Muscle layer of colon (tissue), 2 donors: ENCODE measurements at regions not wholly inside any gene's neighbourhood (a gene's known extent, or its start where the extent isn't known, plus 50 kb on each side); places are given as distances from the start of the nearest gene placed in this dataset.
"Not testable (repeated sequence)": the region's sequence is repeated elsewhere in the genome, so short reads cannot be mapped to it uniquely, and the experiment has no call there.

ENCODE experiments used
- H3K27ac ChIP-seq: one replicate; pipeline ENCODE4 v1.7.0; 2013; ENCODE audit warnings: low read depth, mild to moderate bottlenecking, low read length, moderate library complexity
- H3K27me3 ChIP-seq, 2 donors: one replicate each; pipeline ENCODE4 v1.7.0; 2013; ENCODE audit warnings: low read length in 2 of 2, mild to moderate bottlenecking in 2 of 2; ENCODE audit not compliant: insufficient read depth in 2 of 2, control insufficient read depth in 1 of 2
- H3K36me3 ChIP-seq: one replicate; pipeline ENCODE4 v1.7.0; 2013; ENCODE audit warnings: mild to moderate bottlenecking, low read length; ENCODE audit not compliant: insufficient read depth
- H3K4me1 ChIP-seq: one replicate; pipeline ENCODE4 v1.7.0; 2013; ENCODE audit warnings: mild to moderate bottlenecking, low read length; ENCODE audit not compliant: insufficient read depth
- H3K4me3 ChIP-seq, 2 donors: one replicate each; pipeline ENCODE4 v1.7.0; 2013; ENCODE audit warnings: low read length in 2 of 2, low read depth in 1 of 2, mild to moderate bottlenecking in 1 of 2, moderate library complexity in 1 of 2
- H3K9ac ChIP-seq: one replicate; pipeline ENCODE4 v1.7.0; 2013; ENCODE audit warnings: low read length
- H3K9me3 ChIP-seq: one replicate; pipeline ENCODE4 v1.7.0; 2013; ENCODE audit warnings: mild to moderate bottlenecking, low read length
- donor health status: abdominal sarcoma.
- donor health status: Adenocarcinoma of cecum.

- H3K36me3 ChIP-seq: no peaks in the 10 kb centered on the region
- H3K27me3 ChIP-seq: no peaks in the 10 kb centered on the region
- H3K9me3 ChIP-seq: no peaks in the 10 kb centered on the region
- H3K4me1 ChIP-seq: peaks cover 5% of the 10 kb centered on the region
- H3K4me3 ChIP-seq: no peak overlapping the region
- H3K27ac ChIP-seq: no peak overlapping the region
- no peak overlapping the region for H3K9ac ChIP-seq
These were observed 118.7 kb upstream of the SLCO6A1 start for GRCh38 chr5:102617191-102618187.

- H3K27ac ChIP-seq: no peak overlapping the region
- H3K27me3 ChIP-seq: no peaks in the 10 kb centered on the region
- no peak overlapping the region for H3K9ac ChIP-seq
- no peaks in the 10 kb centered on the region for H3K9me3 ChIP-seq
- no peak overlapping the region for H3K4me3 ChIP-seq
- H3K4me1 ChIP-seq: peaks cover 27% of the 10 kb centered on the region
- no peaks in the 10 kb centered on the region for H3K36me3 ChIP-seq
These were observed 123.5 kb upstream of the SLCO6A1 start for GRCh38 chr5:102622262-102622661.

GRCh38 chr5:102623329-102624065 lies 124.7 kb upstream of the SLCO6A1 start:
- no peaks in the 10 kb centered on the region for H3K9me3 ChIP-seq

GRCh38 chr5:102624405-102624804 lies 125.6 kb upstream of the SLCO6A1 start:
- no peaks in the 10 kb centered on the region for H3K9me3 ChIP-seq
- H3K27ac ChIP-seq: no peak overlapping the region
- H3K9ac ChIP-seq: no peak overlapping the region

More at GRCh38 chr5:102623329-102624065, 124.7 kb upstream of the SLCO6A1 start:
- H3K27me3 ChIP-seq: no peaks in the 10 kb centered on the region
- H3K27ac ChIP-seq: no peak overlapping the region
- peaks cover 24% of the 10 kb centered on the region for H3K4me1 ChIP-seq
- H3K4me3 ChIP-seq: no peak overlapping the region
- H3K36me3 ChIP-seq: no peaks in the 10 kb centered on the region
- no peak overlapping the region for H3K9ac ChIP-seq

GRCh38 chr5:102625468-102625867 lies 126.7 kb upstream of the SLCO6A1 start:
- Histone ChIP-seq H3K4me1 (peaks cover 26% of the 10 kb centered on the region), H3K9ac (no peak overlapping the region), H3K27ac (peak overlapping the region; percentile 37), H3K4me3 (no peak overlapping the region), H3K9me3 (no peaks in the 10 kb centered on the region), H3K36me3 (no peaks in the 10 kb centered on the region), H3K27me3 (no peaks in the 10 kb centered on the region)

More at GRCh38 chr5:102624405-102624804, 125.6 kb upstream of the SLCO6A1 start:
- Histone ChIP-seq H3K27me3 (no peaks in the 10 kb centered on the region), H3K4me1 (peaks cover 26% of the 10 kb centered on the region), H3K4me3 (no peak overlapping the region), H3K36me3 (no peaks in the 10 kb centered on the region)

GRCh38 chr5:102625928-102626327 lies 127.1 kb upstream of the SLCO6A1 start:
- no peak overlapping the region for H3K9ac ChIP-seq
- H3K27ac ChIP-seq: peak overlapping the region; percentile 37

GRCh38 chr5:102627315-102627714 lies 127.8 kb upstream of the PAM start:
- Histone ChIP-seq H3K4me3 (no peak overlapping the region), H3K36me3 (no peaks in the 10 kb centered on the region), H3K27me3 (no peaks in the 10 kb centered on the region), H3K9me3 (no peaks in the 10 kb centered on the region), H3K27ac (no peak overlapping the region), H3K4me1 (peaks cover 26% of the 10 kb centered on the region), H3K9ac (no peak overlapping the region)

More at GRCh38 chr5:102625928-102626327, 127.1 kb upstream of the SLCO6A1 start:
- no peaks in the 10 kb centered on the region for H3K9me3 ChIP-seq
- H3K36me3 ChIP-seq: no peaks in the 10 kb centered on the region
- H3K27me3 ChIP-seq: no peaks in the 10 kb centered on the region
- H3K4me3 ChIP-seq: no peak overlapping the region
- H3K4me1 ChIP-seq: peaks cover 26% of the 10 kb centered on the region

- H3K9me3 ChIP-seq: no peaks in the 10 kb centered on the region
- H3K36me3 ChIP-seq: no peaks in the 10 kb centered on the region
- H3K4me1 ChIP-seq: peaks cover 26% of the 10 kb centered on the region
- H3K27me3 ChIP-seq: no peaks in the 10 kb centered on the region
- H3K4me3 ChIP-seq: no peak overlapping the region
- H3K27ac ChIP-seq: no peak overlapping the region
- H3K9ac ChIP-seq: no peak overlapping the region
These were observed 126.5 kb upstream of the PAM start for GRCh38 chr5:102628441-102629175.

GRCh38 chr5:102629827-102630605 lies 125.1 kb upstream of the PAM start:
- Histone ChIP-seq H3K9ac (no peak overlapping the region), H3K36me3 (no peaks in the 10 kb centered on the region), H3K27ac (no peak overlapping the region), H3K27me3 (no peaks in the 10 kb centered on the region), H3K4me1 (peaks cover 15% of the 10 kb centered on the region), H3K4me3 (no peak overlapping the region), H3K9me3 (no peaks in the 10 kb centered on the region)

- not testable (repeated sequence) for H3K27ac ChIP-seq, H3K36me3 ChIP-seq, H3K4me3 ChIP-seq, H3K4me1 ChIP-seq, H3K9me3 ChIP-seq, H3K27me3 ChIP-seq, H3K9ac ChIP-seq
These were observed 119.7 kb upstream of the PAM start for GRCh38 chr5:102635399-102635798.
